H1 (cell line): ENCODE measurements at regions not wholly inside any gene's neighbourhood (a gene's known extent, or its start where the extent isn't known, plus 50 kb on each side); places are given as distances from the start of the nearest gene placed in this dataset.

ENCODE experiments used
- CTCF ChIA-PET: fragments of 300-600 bp; sonication (Branson Sonifier 250); formaldehyde crosslinking; loops from one replicate; lab custom pipeline; 2021; ENCODE audit not compliant: partially characterized antibody; lab: Charles Lee
- POLR2A ChIA-PET: fragments of 300-600 bp; sonication (Branson Sonifier 250); formaldehyde crosslinking; loops from one replicate; lab custom pipeline; 2021; ENCODE audit warnings: inconsistent platforms; ENCODE audit not compliant: partially characterized antibody; lab: Charles Lee
- DNase-seq, 2 experiments: peaks; one replicate each; pipeline versions ENCODE4 v3.0.0 to v3.0.0-alpha.2; 2010 to 2022; ENCODE audit warnings: low spot score in 2 of 2, low read depth in 1 of 2, mixed read lengths in 1 of 2
- FAIRE-seq: peaks from 2 replicates; lab custom pipeline; 2011; peaks lifted over from hg19 to GRCh38; lab: Jason Lieb, UNC
- H2AFZ ChIP-seq: 2 replicates; pipeline ENCODE4 v1.8.1; 2012; ENCODE audit warnings: low read length, inconsistent platforms
- H2AK5ac ChIP-seq: 2 replicates; pipeline ENCODE4 v1.6.1; 2013; ENCODE audit warnings: low read depth, low read length
- H2BK120ac ChIP-seq: replicated peaks from 2 replicates; pipeline ENCODE3; 2013; ENCODE audit warnings: low read depth, low read length, inconsistent platforms
- H2BK12ac ChIP-seq: 2 replicates; pipeline ENCODE4 v1.6.1; 2013; ENCODE audit warnings: low read depth, low read length
- H2BK15ac ChIP-seq: 2 replicates; pipeline ENCODE4 v1.6.1; 2013; ENCODE audit warnings: low read length
- H2BK20ac ChIP-seq: 2 replicates; pipeline ENCODE4 v1.6.1; 2013; ENCODE audit warnings: low read length
- H2BK5ac ChIP-seq: 2 replicates; pipeline ENCODE4 v1.6.1; 2013; ENCODE audit warnings: low read depth, low read length
- H3K14ac ChIP-seq: 2 replicates; pipeline ENCODE4 v1.6.1; 2013; ENCODE audit warnings: inconsistent platforms; ENCODE audit not compliant: insufficient read length
- H3K18ac ChIP-seq: 2 replicates; pipeline ENCODE4 v1.6.1; 2013; ENCODE audit warnings: low read length; ENCODE audit errors: extremely low read depth
- H3K23ac ChIP-seq: 2 replicates; pipeline ENCODE4 v1.6.1; 2013; ENCODE audit warnings: inconsistent platforms; ENCODE audit not compliant: insufficient read length
- H3K23me2 ChIP-seq: 2 replicates; pipeline ENCODE4 v1.6.1; 2013; ENCODE audit warnings: low read depth, low read length
- H3K27ac ChIP-seq: 2 replicates; pipeline ENCODE4 v1.6.1; 2011; ENCODE audit warnings: low read depth, low read length, inconsistent platforms
- H3K27me3 ChIP-seq, 4 experiments: replicated peaks in 1 of 4; 1 replicate in 1 of 4; 2 replicates in 3 of 4; pipeline versions ENCODE4 v1.6.1 to v1.8.1; 2011 to 2013; ENCODE audit warnings: low read length in 3 of 4, mild to moderate bottlenecking in 3 of 4, inconsistent platforms in 2 of 4, mixed read lengths in 2 of 4, moderate library complexity in 1 of 4; ENCODE audit not compliant: control insufficient read depth in 3 of 4, insufficient read depth in 3 of 4; ENCODE audit errors: extremely low read depth in 1 of 4
- H3K36me3 ChIP-seq, 4 experiments: 2 replicates each; pipeline versions ENCODE4 v1.6.1 to v1.8.1; 2011 to 2013; ENCODE audit warnings: mild to moderate bottlenecking in 4 of 4, low read length in 3 of 4, moderate library complexity in 2 of 4, control low read depth in 1 of 4, inconsistent platforms in 1 of 4; ENCODE audit not compliant: insufficient read depth in 4 of 4, control insufficient read depth in 2 of 4
- H3K4ac ChIP-seq: replicated peaks from 2 replicates; pipeline ENCODE3; 2013; ENCODE audit warnings: low read length, low read depth, mixed read lengths, inconsistent platforms; ENCODE audit not compliant: insufficient read length
- H3K4me1 ChIP-seq, 4 experiments: replicated peaks in 1 of 4; 1 replicate in 1 of 4; 2 replicates in 3 of 4; pipeline versions ENCODE4 v1.6.1 to v1.8.1; 2011 to 2013; ENCODE audit warnings: low read length in 3 of 4, inconsistent platforms in 2 of 4, mixed read lengths in 1 of 4; ENCODE audit not compliant: insufficient read depth in 4 of 4, control insufficient read depth in 3 of 4
- H3K4me2 ChIP-seq, 2 experiments: 2 replicates each; pipeline versions ENCODE4 v1.6.1 to v1.8.1; 2011 to 2013; ENCODE audit warnings: low read depth in 2 of 2, low read length in 2 of 2, control low read depth in 1 of 2, inconsistent platforms in 1 of 2, mild to moderate bottlenecking in 1 of 2; ENCODE audit not compliant: insufficient read depth in 1 of 2
- H3K4me3 ChIP-seq, 4 experiments: fragments of 200-600, 300-600 bp in 1 of 4; sonication (generic), shearing (Covaris generic), sonication (Bioruptor Twin) in 1 of 4; 2 replicates each; pipeline versions ENCODE4 v1.5.1 to v1.8.1; 2011 to 2016; ENCODE audit warnings: low read length in 4 of 4, low read depth in 3 of 4, control low read depth in 2 of 4, inconsistent platforms in 2 of 4, mild to moderate bottlenecking in 2 of 4, mixed read lengths in 1 of 4, moderate library complexity in 1 of 4; ENCODE audit not compliant: insufficient read depth in 2 of 4; ENCODE audit errors: extremely low read depth in 1 of 4
- H3K56ac ChIP-seq: replicated peaks from 2 replicates; pipeline ENCODE3; 2013; ENCODE audit warnings: low read depth, mild to moderate bottlenecking, mixed read lengths, low read length, inconsistent platforms; ENCODE audit not compliant: insufficient read length
- H3K79me1 ChIP-seq: 2 replicates; pipeline ENCODE4 v1.6.1; 2013; ENCODE audit warnings: low read depth, low read length, control low read depth
- H3K79me2 ChIP-seq, 2 experiments: 2 replicates each; pipeline versions ENCODE4 v1.6.1 to v1.8.1; 2012 to 2013; ENCODE audit warnings: low read length in 2 of 2, mild to moderate bottlenecking in 2 of 2, inconsistent platforms in 1 of 2; ENCODE audit not compliant: insufficient read depth in 2 of 2, control insufficient read depth in 1 of 2
- H3K9ac ChIP-seq, 4 experiments: replicated peaks in 1 of 4; 1 replicate in 1 of 4; 2 replicates in 3 of 4; pipeline versions ENCODE4 v1.6.1 to v1.8.1; 2011 to 2013; ENCODE audit warnings: low read depth in 3 of 4, low read length in 3 of 4, control low read depth in 2 of 4, mild to moderate bottlenecking in 2 of 4, moderate library complexity in 2 of 4, inconsistent platforms in 1 of 4; ENCODE audit errors: extremely low read depth in 1 of 4
- H3K9me3 ChIP-seq, 2 experiments: 2 replicates each; pipeline versions ENCODE4 v1.6.1 to v1.8.1; 2012 to 2013; ENCODE audit warnings: mild to moderate bottlenecking in 2 of 2, moderate library complexity in 2 of 2, control low read depth in 1 of 2, inconsistent platforms in 1 of 2, low read depth in 1 of 2, low read length in 1 of 2, mixed read lengths in 1 of 2; ENCODE audit not compliant: insufficient read depth in 2 of 2
- H4K20me1 ChIP-seq, 2 experiments: replicated peaks in 1 of 2; 2 replicates each; pipeline versions ENCODE3 to v1.8.1; 2011 to 2013; ENCODE audit warnings: inconsistent platforms in 2 of 2, low read length in 2 of 2, mild to moderate bottlenecking in 1 of 2; ENCODE audit not compliant: insufficient read depth in 2 of 2, control insufficient read depth in 1 of 2
- H4K5ac ChIP-seq: 2 replicates; pipeline ENCODE4 v1.6.1; 2013; ENCODE audit warnings: low read length, low read depth, mixed read lengths, inconsistent platforms; ENCODE audit not compliant: insufficient read length
- H4K8ac ChIP-seq: 2 replicates; pipeline ENCODE4 v1.8.0; 2013; ENCODE audit warnings: mild to moderate bottlenecking, moderate library complexity, low read length, inconsistent platforms; ENCODE audit not compliant: insufficient read depth; ENCODE audit errors: extremely low read depth
- H4K91ac ChIP-seq: replicated peaks from 2 replicates; pipeline ENCODE3; 2013; ENCODE audit warnings: low read length, mixed read lengths, inconsistent platforms; ENCODE audit not compliant: insufficient read length
- ASH2L ChIP-seq: fragments of 200-600, 300-600 bp; sonication (generic); IDR thresholded peaks from one replicate; pipeline ENCODE4 v1.7.1; 2017; ENCODE audit warnings: low read length
- BRCA1 ChIP-seq: IDR thresholded peaks from 2 replicates; pipeline ENCODE4 v1.6.1; 2012; ENCODE audit warnings: low read depth, low read length, improper control_type of control experiment
- CHD1 ChIP-seq: IDR thresholded peaks from 2 replicates; pipeline ENCODE4 v1.6.1; 2012; ENCODE audit warnings: low read depth, low read length, improper control_type of control experiment
- HDAC2 ChIP-seq, 2 experiments: fragments of 300-600 bp in 1 of 2; sonication (generic) in 1 of 2; IDR thresholded peaks; 2 replicates each; pipeline ENCODE4 v1.6.1; 2011 to 2012; ENCODE audit warnings: low read depth in 2 of 2, low read length in 2 of 2, mild to moderate bottlenecking in 2 of 2, moderate library complexity in 2 of 2, borderline replicate concordance in 1 of 2, inconsistent platforms in 1 of 2
- POLR2A ChIP-seq, 2 experiments: IDR thresholded peaks; 1 replicate in 1 of 2; 2 replicates in 1 of 2; pipeline ENCODE4 v1.6.1; 2011; ENCODE audit warnings: low read depth in 2 of 2, low read length in 2 of 2, mild to moderate bottlenecking in 2 of 2; ENCODE audit errors: control extremely low read depth in 1 of 2
- RBBP5 ChIP-seq: IDR thresholded peaks from 2 replicates; pipeline ENCODE4 v1.7.1; 2012; ENCODE audit warnings: low read depth, mild to moderate bottlenecking, inconsistent platforms, low read length, moderate library complexity, borderline replicate concordance
- SAP30 ChIP-seq: fragments of 300-600 bp; sonication (generic); IDR thresholded peaks from 2 replicates; pipeline ENCODE4 v1.7.1; 2012; ENCODE audit warnings: low read length, moderate library complexity, mild to moderate bottlenecking, inconsistent platforms; ENCODE audit not compliant: insufficient read depth, insufficient replicate concordance
- SIRT6 ChIP-seq: IDR thresholded peaks from one replicate; pipeline ENCODE4 v1.7.1; 2012; ENCODE audit warnings: low read length, inconsistent platforms
- SIX5 ChIP-seq: IDR thresholded peaks from 2 replicates; pipeline ENCODE4 v1.6.1; 2011; ENCODE audit warnings: mild to moderate bottlenecking, low read depth, low read length
- TBP ChIP-seq: IDR thresholded peaks from 2 replicates; pipeline ENCODE4 v1.6.1; 2011; ENCODE audit warnings: low read depth, low read length, improper control_type of control experiment
- WGBS, 2 experiments: shearing (Covaris generic) in 1 of 2; methylation state at CpG; one replicate each; pipeline versions ENCODE4 v1.1.6 to v1.1.7; 2013 to 2015; ENCODE audit warnings: low lambda C conversion rate in 2 of 2, mixed read lengths in 2 of 2, inconsistent platforms in 1 of 2, low coverage in 1 of 2, missing lambda C conversion rate in 1 of 2; ENCODE audit not compliant: insufficient replicate concordance in 2 of 2, insufficient coverage in 1 of 2, insufficient read length in 1 of 2; ENCODE audit errors: extremely low coverage in 1 of 2, missing lambda C conversion rate in 1 of 2; 5-methylcytosine and 5-hydroxymethylcytosine counted together
- TF ChIP-seq, protein P1 (sequence below): IDR thresholded peaks from 2 replicates; pipeline ENCODE4 v1.6.1; 2012; ENCODE audit warnings: inconsistent platforms

DNA sequence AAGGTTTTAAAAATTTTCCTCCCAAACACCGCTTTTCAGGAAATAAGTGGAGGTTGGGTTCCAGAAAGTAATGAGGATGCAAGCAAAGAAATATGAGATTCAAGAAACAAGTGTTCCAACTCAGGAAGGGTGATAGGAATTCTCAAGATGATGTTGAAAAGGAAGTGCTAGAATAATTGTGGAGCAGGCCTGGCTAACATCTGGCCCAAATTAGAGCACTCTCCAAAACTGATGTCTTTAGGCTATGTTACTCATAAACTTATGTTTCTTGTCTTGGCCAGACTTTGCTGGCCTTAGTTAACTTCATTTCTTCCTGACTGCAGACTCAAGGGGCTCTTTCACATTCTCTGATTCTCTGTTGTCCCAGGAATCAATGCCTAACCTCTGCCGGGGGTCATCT lies 116.3 kb downstream of the TMTC3 start:
- ChIA-PET CTCF (no interaction called here), POLR2A (no interaction called here)
- Histone ChIP-seq H3K79me1 (no peaks in the 10 kb centered on the region), H3K23ac (no peak overlapping the region), H3K4me1 (no peaks in the 10 kb centered on the region), H3K4ac (no peak overlapping the region), H2AK5ac (no peak overlapping the region), H2BK120ac (no peak overlapping the region), H2BK20ac (no peak overlapping the region), H3K79me2 (no peaks in the 10 kb centered on the region), H3K4me2 (no peak overlapping the region), H4K20me1 (no peaks in the 10 kb centered on the region), H3K36me3 (no peaks in the 10 kb centered on the region), H3K9me3 (no peaks in the 10 kb centered on the region), H4K91ac (no peak overlapping the region), H3K23me2 (no peaks in the 10 kb centered on the region), H4K8ac (no peak overlapping the region), H4K5ac (no peak overlapping the region), H2BK12ac (no peak overlapping the region), H3K27ac (no peak overlapping the region), H3K56ac (no peak overlapping the region), H2AFZ (no peak overlapping the region), H3K14ac (no peak overlapping the region), H3K9ac (no peak overlapping the region), H3K27me3 (no peaks in the 10 kb centered on the region), H2BK15ac (no peak overlapping the region), H2BK5ac (no peak overlapping the region), H3K4me3 (no peak overlapping the region), H3K18ac (no peak overlapping the region)
- DNase-seq (no peak), FAIRE-seq (no peak)
- 93% methylated on average over 2 of the region's 2 CpGs; no CpG with 5 or more reads in 1 of the 2 experiments for WGBS, 2 experiments
- TF ChIP-seq RBBP5, result no peak
- no peak for TF ChIP-seq POLR2A (IDR thresholded peaks at IDR 0.05; ENCODE audit: control extremely low read depth in 1 of 2, low read depth in 2 of 2, low read length in 2 of 2)
- TF ChIP-seq BRCA1, result no peak
- TF ChIP-seq CHD1, result no peak
- TF ChIP-seq SAP30, result no peak
- no peak for TF ChIP-seq SIX5
- TF ChIP-seq, protein P1, sequence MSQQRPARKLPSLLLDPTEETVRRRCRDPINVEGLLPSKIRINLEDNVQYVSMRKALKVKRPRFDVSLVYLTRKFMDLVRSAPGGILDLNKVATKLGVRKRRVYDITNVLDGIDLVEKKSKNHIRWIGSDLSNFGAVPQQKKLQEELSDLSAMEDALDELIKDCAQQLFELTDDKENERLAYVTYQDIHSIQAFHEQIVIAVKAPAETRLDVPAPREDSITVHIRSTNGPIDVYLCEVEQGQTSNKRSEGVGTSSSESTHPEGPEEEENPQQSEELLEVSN, result no peak
- TF ChIP-seq ASH2L, result no peak
- TF ChIP-seq TBP, result no peak
- no peak for TF ChIP-seq HDAC2 (IDR thresholded peaks at IDR 0.05; ENCODE audit: borderline replicate concordance in 1 of 2, low read depth in 2 of 2, low read length in 2 of 2)
- no peak for TF ChIP-seq SIRT6
